NCI-H1930 (cell line): ENCODE measurements at regions not wholly inside any gene's neighbourhood (a gene's known extent, or its start where the extent isn't known, plus 50 kb on each side); places are given as distances from the start of the nearest gene placed in this dataset.
"Not testable (repeated sequence)": the region's sequence is repeated elsewhere in the genome, so short reads cannot be mapped to it uniquely, and the experiment has no call there.

Experiments used
- DNase-seq, 2 experiments: peaks; one replicate each; lab custom pipeline; 2025; lab: John Stamatoyannopoulos, UW

DNA sequence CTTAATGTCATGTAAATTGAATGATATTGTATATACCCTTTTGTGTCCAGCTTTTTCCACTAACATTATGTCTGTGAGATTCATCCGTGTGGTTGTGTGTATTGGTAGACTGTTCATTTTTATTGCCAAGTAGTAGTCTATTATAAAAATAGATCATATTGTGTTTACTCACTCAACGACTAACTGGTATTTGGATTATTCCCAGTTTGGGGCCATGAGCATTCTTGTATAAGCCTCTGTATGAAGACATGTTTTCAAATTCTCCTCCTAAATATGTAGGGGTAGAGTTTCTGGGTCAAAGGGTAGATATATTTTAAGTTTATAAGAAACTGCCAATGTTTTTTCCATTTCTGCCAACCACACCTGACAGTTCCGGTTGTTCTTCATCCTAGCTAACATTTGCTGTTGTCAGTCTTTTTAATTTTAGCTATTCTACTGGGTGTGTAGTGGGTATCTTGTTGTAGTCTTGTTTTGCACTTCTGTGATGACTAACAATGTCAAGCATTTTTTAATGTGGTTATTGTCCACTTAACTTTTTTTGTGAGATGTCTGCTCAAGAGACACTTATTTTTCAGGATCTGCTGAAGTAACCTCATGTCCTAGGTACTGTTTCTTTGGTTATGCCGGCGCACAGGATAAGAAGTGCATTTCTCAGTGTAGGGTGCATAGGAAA, 93.2 kb downstream of the DACT1 start:
- no peak for DNase-seq

DNA sequence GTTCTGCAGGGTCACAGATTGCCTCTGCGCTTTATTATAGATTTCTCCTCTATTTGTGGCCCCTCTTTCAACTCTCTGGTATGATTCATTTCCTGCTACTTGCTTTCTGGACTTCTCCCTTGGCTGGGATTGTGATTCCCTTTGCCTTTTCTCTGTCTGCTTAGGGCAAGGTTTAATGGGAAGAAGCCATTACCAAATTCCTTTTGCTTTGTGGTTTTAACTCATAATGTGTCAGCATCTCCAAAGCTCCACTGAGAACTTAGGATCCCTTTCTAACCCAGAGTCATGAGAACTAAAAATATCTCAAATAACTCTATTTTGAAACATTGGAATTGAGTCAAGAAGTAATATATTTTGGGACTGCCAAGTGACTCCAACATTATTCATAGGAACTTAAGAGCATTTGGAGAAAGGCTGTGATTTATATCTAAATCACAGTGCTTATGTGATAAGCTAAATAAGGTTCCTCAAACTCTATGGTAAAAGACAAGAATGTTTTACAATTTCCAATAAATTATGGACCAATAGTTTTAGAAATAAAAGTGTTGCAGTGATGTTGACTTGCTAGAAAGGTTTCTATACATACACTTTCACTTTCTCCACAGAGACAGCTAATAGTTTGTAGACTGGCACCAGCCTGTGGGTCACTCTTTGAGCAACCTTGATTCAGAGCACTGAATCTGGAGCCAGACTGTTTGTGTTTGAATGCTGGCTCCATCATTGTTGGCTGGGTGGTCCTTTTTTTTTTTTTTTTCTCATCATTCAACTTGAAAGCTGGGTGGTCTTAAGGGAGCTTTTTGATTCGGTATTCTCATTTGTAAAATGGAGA, 93.9 kb downstream of the DACT1 start:
- DNase-seq, result no peak

DNA sequence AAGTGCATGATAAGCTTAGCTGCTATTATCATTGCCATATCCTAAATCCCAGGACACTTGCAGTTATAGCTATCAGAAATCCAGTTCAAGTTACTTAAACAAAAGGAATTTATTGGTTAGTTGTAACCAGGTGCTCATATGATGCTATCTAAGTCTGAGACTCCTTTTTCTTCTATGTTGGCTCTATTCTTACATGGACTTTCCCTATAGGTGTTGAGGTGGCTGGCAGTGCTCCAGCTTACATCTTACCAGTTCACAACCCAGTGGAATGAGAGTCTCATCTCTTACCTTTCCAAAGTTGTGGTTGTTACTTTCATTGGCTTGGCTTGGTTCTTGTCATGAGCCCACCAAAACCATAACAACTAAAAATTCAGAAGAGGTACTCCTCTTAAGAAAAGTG, 94.6 kb downstream of the DACT1 start:
- DNase-seq, result no peak

DNA sequence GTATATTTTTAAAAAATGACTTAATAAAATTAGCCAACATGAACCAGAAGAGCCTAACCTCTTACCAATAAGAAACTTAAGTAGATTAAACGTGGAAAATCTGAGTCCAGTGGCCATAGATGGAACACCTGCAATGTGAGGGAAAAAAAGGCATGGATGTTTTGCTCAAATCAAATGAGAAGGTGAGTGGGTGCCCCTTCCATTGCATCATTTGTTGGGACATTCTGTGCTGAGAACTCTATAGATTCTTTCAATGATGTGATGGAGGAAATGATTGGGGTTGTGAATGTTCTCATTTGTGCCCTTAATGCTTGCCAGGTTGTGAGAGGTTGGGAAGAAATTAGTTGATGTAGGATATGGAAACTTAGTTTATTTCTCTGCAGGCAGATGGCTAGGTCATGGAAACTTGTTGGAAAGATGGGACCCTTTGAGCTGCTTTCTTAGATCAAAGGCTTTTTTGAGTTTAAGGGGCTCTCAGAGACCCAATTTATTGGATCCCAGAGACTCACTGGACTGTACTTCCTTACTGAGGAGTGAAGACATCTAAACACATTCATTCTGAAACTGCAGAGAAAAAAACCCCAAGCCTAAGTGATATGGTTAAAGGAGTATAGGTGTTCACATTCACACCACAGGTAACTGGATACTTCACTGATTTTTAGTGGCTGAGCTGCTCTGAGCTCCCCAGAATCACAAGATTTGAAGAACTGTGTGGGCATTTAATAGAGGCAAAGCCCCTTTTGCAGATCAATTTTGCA, 95.9 kb downstream of the DACT1 start:
- no peak for DNase-seq

DNA sequence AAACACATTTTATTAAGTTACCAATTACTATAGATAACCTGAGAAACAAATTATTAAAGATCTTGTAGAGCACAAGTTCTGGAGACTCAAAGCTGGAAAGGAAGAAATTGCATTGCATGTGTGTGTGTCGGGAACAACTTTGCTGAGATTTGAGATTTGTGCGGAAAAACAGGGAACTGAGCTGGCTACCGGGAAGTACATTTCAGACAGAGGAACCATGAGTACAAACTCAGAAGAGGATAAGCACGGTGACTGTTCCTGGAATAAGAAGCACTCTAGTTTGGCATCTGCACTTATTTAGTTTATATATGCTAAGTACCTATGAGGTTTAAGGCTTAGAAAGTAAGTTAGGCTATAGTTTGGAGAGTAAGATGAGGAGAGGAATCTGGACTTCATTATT, 97.8 kb downstream of the DACT1 start:
- DNase-seq, result no peak

DNA sequence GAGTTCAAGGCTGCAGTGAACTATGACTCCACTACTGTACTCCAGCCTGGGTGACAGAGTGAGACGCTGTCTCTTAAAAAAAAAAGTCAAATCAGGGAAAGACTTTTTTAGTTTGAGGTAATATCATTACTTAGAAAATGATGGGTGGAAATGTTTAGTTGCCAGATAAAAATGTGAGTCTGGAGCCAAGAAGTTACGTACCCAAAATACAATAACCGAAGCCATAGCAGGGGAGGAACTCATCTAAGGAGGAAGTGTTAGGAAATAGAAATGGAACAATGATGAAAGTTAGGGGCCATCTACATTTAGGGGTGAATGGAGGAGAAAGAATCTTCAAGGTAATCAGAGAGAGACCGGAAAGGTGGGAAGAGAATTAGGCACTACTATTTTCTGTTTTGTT, 98.8 kb downstream of the DACT1 start:
- DNase-seq, result no peak

DNA sequence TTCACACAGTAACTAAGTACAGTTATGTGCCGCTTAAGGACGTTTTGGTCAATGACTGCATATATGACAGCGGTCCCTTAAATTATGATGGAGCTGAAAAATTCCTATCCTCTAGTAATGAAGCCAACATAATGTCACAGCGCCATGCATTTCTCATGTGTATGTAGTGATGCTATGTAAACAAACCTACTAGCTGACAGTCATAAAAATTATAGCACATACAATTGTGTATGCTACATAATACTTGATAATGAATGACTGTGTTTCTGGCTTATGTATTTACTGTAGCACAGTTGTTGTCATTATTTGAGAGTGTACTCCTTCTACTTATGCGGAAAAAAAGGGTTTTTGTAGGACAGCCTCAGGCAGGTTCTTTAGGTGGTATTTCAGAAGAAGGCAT, 99.7 kb downstream of the DACT1 start:
- DNase-seq, result peak in 1 of 2 experiments; percentile 12

DNA sequence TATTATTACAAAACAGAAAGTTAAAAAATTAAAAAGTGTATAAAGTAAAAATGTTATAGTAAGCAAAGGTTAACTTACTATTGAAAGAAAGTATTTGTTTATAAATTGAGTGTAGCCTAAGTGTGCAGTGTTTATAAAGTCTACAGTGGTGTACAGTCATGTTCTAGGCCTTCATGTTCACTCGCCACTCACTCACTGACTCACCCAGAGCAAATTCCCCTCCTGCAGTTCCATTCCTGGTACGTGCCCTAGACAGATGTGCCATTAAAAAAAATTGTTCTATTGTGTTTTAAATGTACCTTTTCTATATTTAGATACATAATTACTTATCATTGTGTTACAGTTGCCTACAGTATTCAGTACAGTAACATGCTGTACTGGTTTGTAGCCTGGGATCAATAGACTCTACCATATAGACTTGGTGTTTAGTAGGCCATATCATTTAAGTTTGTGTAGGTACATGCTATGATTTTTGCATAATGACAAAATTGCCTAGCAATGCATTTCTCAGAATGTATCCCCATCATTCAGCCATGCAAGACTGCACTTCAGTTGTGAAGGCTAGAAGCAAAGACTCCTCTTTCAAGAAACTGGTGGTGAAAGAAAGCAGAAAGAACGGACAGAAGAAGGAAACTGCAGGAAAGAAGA, 100.6 kb downstream of the DACT1 start:
- DNase-seq, result no peak

DNA sequence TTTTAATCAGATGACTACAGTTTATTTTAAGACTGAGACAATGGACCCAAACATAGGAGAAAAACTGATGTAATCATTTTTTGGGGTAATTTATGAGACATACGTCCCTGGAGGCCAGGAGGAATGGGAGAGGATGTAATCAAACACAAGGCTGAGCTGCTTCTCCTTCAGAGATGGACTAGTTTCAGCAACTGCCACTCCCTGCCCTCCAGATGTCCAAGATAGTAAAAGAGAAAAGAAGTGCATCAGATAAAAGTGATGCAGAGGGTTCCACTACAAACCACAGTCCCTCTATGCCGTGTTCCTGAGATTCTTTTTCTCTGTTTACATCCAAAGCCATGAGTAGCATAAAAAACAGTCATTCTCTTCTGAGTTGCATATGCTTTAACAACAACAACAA, 101.1 kb downstream of the DACT1 start:
- DNase-seq, result peak in 1 of 2 experiments; percentile 13

DNA sequence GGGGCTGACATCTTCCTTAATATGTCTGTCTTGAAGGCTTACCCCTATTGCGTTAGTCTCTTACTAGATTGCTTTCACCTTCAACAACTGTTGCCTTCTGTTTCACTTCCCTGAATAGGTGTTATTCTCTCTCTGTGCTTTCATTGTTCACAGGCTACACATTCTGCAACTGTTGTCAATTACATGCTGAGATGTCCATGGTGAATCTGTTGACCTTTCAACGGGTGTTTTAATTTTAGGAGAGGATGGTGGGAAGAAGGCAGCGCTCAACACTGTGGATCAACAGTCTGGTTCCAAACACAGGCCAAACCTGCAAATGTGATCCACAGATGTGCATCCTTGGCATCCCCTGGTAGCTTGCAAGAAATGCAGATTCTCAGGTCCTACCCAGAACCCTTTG, 101.9 kb downstream of the DACT1 start:
- peak in 1 of 2 experiments; percentile 8 for DNase-seq

DNA sequence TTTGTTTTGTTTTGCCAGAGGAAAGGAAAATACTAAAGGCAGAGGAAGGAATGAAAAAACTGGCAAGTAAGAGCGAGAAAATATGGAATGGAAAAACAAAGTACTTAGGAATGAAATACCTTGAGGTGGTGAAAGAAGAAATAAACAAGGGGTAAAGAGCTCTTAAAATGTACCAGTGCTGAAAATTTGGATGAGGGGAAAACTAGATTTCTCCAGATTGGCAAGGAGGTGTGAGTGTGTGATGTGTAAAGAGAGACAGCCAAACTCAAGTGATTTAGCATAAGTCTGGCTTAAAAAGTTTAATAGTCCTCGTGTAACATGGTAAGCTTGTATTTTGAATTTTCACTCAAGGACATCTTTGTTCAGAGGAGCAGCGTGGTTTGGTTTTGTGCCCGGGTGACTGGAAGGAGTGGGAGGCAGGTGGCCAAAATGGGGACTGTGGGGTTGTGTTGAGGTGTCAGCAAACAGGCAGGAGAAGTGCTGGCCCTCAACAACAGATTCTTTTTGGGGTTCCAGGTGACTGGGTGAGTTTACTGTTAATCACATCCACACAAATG, 102.7 kb downstream of the DACT1 start:
- DNase-seq, result no peak

DNA sequence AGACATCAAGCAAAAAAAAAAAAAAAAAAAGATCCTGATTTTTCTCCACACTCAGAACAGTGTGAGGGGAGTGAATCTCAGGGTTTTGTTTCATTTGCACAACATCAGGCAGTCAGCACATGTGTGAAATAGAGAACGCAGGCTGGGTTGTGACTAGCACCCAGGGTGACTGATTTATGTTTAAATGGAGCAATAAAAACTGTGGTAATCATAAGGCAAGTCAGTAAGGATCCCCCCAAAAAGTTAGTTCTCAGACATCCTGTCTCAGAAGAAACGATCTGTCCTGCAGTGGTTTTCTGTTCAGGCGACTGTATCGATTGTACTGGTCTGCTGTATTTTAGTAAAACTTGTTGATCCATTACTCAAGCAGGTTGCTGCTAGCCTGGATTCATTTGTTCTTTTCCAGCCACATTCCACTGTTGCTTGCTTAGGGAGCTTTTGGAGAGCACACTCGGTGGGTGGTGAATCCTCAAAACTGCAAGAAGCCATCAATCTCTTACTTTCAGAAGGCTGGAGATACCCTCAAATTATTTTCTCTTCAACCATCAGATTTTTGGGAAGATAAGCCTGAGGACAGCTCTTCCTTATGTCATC, 107.1 kb downstream of the DACT1 start:
- no peak for DNase-seq

DNA sequence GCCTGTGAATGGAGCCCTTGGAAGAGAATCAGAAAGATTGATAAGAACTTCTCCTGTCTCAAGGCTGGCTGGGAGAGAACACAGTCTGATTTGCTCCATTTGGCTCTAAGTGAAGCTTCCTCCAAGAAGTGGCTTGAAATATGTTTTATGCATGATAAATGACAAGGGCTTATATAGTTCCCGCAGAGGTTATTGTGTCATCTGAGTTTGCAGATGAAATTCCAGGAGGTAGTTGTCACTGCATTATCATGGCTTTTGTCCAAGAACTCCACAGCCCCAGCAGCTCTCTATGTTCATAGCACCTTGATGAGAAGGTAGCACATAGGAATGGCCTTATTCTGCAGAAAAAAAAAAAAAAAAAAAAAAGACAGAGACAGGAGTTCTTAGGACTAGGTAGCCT, 108.5 kb downstream of the DACT1 start:
- no peak for DNase-seq

DNA sequence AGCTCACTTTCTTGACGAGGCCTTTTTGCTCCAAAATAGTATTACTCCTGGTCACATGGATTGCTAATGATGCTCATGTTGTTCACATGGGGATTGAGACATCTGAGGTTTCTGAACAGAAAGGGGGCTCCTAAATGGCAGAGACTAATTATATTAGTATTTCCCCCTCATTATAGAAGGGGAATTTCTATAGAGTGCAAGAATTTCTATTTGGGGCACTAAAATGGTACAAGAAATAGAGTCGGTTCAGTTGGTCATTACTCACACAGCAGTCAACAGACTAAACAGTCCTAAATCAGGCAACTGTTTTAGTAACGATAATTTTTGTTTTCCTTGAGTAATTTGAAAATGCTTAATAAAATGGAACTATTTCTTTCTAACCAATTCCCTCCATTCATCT, 108.9 kb downstream of the DACT1 start:
- DNase-seq, result no peak

DNA sequence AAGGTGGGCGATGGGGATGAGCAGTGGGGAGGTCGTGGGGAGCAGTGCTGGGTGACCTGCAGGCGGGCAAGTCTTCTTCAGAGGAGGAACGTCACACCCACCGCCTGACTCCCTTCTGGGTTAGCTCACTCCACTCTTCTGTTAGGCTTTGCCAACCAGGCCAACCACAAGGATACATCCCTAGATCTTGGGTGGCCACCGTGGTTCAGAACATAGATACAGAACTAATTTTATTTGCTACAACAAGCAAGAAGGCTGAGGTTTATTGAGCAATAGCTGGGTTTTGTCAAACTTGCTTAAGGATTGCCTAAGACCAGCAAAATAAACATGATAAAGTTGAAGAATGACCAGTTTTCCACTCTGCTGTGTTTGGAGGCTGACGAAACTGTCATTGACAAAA, 109.4 kb downstream of the DACT1 start:
- no peak for DNase-seq

DNA sequence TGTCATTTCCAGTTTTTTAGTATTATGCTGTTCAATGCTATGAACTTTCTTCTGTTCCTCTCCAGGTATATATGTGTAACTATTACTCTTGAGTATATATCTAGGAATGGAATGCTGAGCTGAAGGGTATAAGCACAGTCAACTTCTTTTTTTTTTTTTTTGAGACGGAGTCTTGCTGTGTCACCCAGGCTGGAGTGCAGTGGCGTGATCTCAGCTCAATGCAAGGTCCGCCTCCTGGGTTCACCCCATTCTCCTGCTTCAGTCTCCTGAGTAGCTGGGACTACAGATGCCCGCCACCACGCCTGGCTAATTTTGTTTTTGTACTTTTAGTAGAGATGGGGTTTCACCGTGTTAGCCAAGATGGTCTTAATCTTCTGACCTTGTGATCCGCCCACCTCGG, 110.5 kb downstream of the DACT1 start:
- DNase-seq, result not testable (repeated sequence)

DNA sequence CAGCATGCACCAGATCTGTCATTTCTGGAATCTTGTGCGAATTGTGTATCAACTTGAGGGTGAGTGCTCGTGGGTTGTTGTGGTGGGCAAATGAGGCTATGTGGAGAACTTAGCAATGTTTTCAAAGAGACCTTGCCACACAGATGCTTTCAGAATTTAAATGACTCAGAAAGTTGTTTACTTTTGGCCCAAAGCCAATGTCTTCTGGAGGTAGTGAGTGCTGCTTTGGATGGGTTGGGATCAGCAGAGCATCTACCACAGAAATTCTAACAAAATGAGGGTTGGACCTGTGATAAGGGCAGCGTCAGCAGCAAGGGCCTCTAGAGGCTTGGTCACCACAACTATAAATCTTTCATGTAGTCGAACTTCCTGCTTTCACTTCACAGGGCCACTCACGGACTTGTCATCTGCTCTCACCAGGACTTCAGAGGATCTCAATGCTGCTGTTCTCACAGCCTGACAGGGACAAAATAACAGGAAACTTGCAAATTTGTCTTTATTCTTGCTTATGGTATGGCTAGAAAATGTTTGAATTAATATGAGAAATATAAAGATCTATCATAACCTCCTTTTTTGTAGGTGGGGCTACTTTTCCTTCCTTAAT, 111.4 kb downstream of the DACT1 start:
- DNase-seq, result no peak

DNA sequence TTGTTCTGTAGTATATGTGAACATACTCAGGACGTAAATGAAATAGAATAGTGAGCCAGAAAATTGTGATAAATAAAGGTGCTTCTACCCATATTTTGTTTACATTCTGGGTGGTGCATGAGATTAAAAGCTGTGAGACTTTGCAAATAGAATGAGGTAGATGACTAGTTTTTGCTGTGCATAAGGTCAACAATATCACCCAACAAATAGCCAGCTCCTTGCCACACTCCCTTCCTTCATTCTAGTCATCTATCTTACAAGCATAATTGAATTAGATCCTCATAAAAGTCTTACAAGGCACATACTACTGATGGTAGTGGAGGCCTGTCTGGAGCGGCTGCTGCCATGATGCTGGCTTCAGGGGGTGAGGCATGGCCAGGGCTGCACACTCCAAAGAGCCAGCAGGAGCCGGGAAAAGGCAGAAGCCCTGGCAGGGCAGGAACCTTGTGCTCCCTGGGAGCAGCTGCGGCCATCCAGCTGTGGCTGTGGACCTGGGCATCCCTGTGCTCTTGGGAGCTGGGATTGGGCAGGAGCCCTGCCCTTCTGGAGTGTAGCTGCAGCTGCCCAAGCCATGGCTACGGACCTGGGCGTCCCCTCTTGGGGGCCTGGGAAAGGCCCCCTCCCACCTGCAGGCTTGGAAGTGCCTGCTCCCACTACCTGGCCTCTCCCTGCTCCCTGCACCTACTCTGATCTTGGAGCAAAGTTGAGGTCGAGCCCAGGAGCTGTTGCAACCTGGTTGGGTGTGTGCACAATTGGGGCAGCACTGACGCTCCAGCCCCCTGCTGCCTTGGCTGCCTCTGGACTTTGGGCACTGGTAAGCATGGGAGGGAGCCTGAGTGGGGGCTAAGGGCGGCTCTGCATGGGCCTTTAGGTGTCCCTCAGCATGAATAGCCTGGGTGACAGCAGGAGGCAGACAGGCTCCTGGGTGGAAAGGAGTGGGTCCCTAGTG, 112.8 kb downstream of the DACT1 start:
- DNase-seq, result no peak

DNA sequence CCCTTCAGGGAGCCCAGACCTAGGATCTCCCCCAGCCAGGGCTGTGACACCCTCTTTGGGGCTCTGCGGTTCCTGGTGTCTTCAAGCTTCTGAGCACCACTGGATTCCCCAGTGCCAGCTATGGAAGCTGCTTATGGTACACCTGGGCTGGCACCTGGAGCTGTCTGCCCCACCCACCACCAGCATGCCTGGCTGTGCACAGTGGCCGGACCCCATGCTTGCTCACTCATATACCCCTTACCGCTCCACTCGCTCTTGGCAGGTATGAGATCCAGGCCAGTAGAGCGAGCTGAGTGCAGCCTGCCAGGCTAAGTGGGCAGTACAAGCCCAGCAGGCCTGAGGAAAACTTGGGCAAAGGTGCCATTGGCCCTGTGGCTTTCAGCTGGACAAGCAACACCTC, 114.0 kb downstream of the DACT1 start:
- no peak for DNase-seq

DNA sequence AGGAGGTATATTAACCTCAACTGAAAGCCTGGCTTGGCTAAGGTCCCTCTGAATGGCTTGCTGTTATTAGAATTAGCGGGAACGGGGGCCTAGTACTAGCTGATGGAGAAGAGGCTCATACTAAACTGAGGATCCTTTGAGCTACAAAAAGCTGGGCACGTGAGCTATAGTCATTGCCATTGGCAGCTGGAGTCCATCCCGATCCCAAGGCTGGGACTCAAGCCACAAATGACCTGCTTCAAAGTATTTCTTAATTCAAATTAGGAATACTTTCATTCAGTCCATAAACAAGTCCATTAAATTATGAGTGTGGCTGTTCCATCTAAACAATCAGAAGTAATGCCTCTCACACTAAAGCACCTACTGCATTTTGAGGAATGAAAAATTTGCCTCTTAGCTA, 114.5 kb downstream of the DACT1 start:
- DNase-seq, result no peak
